Nephron progenitor cell (in vitro differentiated cells): ENCODE measurements at regions not wholly inside any gene's neighbourhood (a gene's known extent, or its start where the extent isn't known, plus 50 kb on each side); places are given as distances from the start of the nearest gene placed in this dataset.
"Not testable (repeated sequence)": the region's sequence is repeated elsewhere in the genome, so short reads cannot be mapped to it uniquely, and the experiment has no call there.

Experiments
- DNase-seq: peaks from one replicate; pipeline ENCODE4 v3.0.0; 2021
- H3K27ac Mint-ChIP-seq: 2 replicates; pipeline ENCODE4 v1.8.0; 2021; ENCODE audit warnings: mild to moderate bottlenecking, moderate library complexity, mixed read lengths
- H3K27me3 Mint-ChIP-seq: 2 replicates; pipeline ENCODE4 v1.8.0; 2021; ENCODE audit warnings: mild to moderate bottlenecking, low read depth, mixed read lengths; ENCODE audit not compliant: poor library complexity
- H3K36me3 Mint-ChIP-seq: 2 replicates; pipeline ENCODE4 v1.8.0; 2021; ENCODE audit warnings: low read depth, mixed read lengths
- H3K4me1 Mint-ChIP-seq: 2 replicates; pipeline ENCODE4 v1.8.0; 2021; ENCODE audit warnings: mixed read lengths
- H3K4me3 Mint-ChIP-seq: 2 replicates; pipeline ENCODE4 v1.8.0; 2021; ENCODE audit warnings: mild to moderate bottlenecking, moderate library complexity, mixed read lengths
- H3K9me3 Mint-ChIP-seq: 2 replicates; pipeline ENCODE4 v1.8.0; 2021; ENCODE audit warnings: mild to moderate bottlenecking, moderate library complexity, mixed read lengths
- TF ChIP-seq, protein P1 (sequence below): fragments of 200-600 bp; sonication (generic); IDR thresholded peaks from 2 replicates; pipeline ENCODE4 v1.5.0; 2021; ENCODE audit warnings: antibody characterized with exemption

DNA sequence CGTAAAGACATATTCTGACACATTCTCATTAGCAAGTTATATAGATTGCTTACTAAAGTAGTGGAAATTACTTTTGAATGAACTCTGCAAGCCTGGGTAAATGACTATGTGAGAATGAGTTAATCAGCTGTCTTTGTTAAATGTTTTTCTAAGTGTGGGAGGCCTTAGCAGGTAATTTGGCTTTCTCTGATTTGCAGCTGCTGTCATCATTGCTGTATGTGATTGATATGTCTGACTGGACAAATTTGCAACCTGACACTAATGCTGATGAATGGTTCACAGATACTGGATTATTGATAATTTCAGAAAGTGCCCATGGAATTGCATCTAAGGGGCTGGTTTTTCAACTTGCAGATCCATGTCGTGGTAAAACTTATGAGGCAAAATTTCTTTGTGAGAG is 372.2 kb upstream of the SGO1 start:
- no peaks in the 10 kb centered on the region for H3K9me3 Mint-ChIP-seq
- no peaks in the 10 kb centered on the region for H3K36me3 Mint-ChIP-seq
- no peak overlapping the region for H3K4me3 Mint-ChIP-seq
- H3K27me3 Mint-ChIP-seq, result no peaks in the 10 kb centered on the region
- TF ChIP-seq, protein P1, sequence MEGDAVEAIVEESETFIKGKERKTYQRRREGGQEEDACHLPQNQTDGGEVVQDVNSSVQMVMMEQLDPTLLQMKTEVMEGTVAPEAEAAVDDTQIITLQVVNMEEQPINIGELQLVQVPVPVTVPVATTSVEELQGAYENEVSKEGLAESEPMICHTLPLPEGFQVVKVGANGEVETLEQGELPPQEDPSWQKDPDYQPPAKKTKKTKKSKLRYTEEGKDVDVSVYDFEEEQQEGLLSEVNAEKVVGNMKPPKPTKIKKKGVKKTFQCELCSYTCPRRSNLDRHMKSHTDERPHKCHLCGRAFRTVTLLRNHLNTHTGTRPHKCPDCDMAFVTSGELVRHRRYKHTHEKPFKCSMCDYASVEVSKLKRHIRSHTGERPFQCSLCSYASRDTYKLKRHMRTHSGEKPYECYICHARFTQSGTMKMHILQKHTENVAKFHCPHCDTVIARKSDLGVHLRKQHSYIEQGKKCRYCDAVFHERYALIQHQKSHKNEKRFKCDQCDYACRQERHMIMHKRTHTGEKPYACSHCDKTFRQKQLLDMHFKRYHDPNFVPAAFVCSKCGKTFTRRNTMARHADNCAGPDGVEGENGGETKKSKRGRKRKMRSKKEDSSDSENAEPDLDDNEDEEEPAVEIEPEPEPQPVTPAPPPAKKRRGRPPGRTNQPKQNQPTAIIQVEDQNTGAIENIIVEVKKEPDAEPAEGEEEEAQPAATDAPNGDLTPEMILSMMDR, result no peak
- H3K4me1 Mint-ChIP-seq, result peaks cover 6% of the 10 kb centered on the region
- DNase-seq, result no peak
- H3K27ac Mint-ChIP-seq, result no peak overlapping the region

DNA sequence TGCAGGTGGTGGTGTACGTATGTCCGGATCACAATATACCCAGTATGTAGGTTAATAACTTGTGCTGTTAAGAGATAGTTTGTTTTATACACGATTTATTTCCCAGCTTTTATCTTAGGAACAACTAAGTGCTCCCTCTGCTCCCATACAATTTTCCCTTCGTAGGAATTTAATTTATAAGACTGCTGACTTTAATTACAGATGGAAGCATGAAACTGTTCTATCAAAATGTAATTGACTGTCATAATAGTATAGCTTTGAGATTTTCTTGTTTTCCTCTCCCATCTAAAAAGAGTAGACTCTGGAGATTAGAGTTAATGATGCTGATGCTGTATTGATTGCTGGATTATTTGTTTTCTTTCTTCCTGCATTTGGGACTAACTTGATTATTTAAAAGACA is 370.7 kb upstream of the SGO1 start:
- TF ChIP-seq, protein P1, result no peak
- H3K27me3 Mint-ChIP-seq, result no peaks in the 10 kb centered on the region
- H3K36me3 Mint-ChIP-seq, result no peaks in the 10 kb centered on the region
- H3K9me3 Mint-ChIP-seq, result no peaks in the 10 kb centered on the region
- no peak overlapping the region for H3K27ac Mint-ChIP-seq
- H3K4me3 Mint-ChIP-seq, result no peak overlapping the region
- no peak for DNase-seq
- peaks cover 6% of the 10 kb centered on the region for H3K4me1 Mint-ChIP-seq

DNA sequence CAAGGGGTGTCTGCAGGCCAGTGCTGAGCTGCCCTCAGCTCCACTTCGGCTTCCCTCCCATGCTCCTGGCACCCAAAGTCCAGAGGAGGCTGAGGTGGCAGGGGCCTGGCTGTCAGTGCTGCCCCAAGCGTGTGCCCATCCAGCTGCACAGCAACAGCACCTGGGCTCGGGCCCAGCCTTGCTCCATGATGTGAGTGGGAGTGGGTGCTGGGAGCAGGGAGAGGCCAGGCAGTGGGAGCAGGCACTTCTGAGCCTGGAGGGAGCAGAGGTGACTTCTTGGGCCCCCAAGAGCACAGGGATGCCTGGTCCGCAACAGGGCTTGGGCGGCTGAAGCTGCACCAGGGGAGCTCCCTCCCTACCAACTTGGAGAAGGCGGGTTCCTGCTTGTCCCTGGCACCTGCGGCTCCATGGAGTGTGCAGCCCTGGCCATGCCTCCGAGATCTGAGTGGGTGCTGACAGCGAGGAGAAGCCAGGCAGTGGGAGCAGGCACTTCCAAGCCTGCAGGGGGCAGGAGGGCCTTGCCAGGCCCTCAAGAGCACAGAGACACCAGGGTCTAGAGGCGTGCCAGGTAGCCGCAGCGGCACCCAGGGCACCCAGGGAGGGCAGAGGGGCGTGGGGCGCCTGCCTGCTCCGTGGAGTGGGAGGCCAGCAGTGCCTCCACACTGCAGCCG is 366.7 kb upstream of the SGO1 start:
- Mint-ChIP-seq H3K27me3 (peaks cover 3% of the 10 kb centered on the region), H3K4me1 (no peaks in the 10 kb centered on the region), H3K9me3 (peaks cover 15% of the 10 kb centered on the region), H3K27ac (no peak overlapping the region), H3K4me3 (no peak overlapping the region), H3K36me3 (no peaks in the 10 kb centered on the region)
- TF ChIP-seq, protein P1, result no peak
- DNase-seq, result no peak

DNA sequence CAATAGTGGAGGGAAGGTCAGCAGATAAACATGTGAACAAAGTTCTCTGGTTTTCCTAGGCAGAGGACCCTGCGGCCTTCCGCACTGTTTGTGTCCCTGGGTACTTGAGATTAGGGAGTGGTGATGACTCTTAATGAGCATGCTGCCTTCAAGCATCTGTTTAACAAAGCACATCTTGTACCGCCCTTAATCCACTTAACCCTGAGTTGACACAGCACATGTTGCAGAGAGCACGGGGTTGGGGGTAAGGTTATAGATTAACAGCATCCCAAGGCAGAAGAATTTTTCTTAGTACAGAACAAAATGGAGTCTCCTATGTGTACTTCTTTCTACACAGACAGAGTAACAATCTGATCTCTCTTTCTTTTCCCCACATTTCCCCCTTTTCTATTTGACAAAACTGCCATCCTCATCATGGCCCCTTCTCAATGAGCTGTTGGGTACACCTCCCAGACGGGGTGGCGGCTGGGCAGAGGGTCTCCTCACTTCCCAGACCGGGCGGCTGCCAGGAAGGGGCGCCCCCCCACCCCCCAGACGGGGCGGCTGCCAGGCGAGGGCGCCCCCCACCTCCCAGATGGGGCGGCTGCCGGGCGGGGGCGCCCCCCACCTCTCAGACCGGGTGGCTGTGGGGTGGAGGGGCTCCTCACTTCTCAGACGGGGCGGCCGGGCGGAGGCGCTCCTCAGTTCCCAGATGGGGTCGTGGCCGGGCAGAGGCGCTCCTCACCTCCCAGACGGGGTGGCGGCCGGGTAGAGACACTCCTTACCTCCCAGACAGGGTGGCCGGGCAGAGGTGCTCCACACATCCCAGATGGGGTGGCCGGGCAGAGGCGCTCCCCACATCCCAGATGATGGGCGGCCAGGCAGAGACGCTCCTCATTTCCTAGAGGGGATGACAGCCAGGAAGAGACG is 361.6 kb upstream of the SGO1 start:
- not testable (repeated sequence) for H3K36me3 Mint-ChIP-seq, H3K27me3 Mint-ChIP-seq, H3K4me3 Mint-ChIP-seq, DNase-seq, H3K27ac Mint-ChIP-seq, H3K4me1 Mint-ChIP-seq
- H3K9me3 Mint-ChIP-seq, result peaks cover 29% of the 10 kb centered on the region

DNA sequence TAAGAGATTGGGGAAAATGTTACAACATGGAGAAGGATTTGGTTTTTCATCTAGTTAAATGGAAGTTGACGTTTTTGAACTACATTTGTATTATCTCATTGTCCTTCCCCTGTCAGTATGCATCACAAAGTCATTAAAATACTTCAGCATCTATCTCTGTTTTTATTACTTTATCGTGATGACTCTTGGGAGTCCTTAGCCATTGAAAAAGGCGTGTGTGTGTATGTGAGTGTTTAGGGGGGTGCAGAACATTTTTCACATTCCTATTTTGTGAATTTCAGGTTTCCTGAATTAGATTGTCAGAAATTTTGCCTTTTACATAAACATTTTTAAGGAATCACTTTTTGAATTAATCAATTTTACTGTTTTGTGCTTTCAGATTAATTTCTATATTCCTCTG is 360.6 kb upstream of the SGO1 start:
- Mint-ChIP-seq H3K27ac (no peak overlapping the region), H3K36me3 (no peaks in the 10 kb centered on the region), H3K4me3 (no peak overlapping the region), H3K4me1 (no peaks in the 10 kb centered on the region), H3K27me3 (peaks cover 3% of the 10 kb centered on the region), H3K9me3 (peaks cover 29% of the 10 kb centered on the region)
- TF ChIP-seq, protein P1, result no peak
- no peak for DNase-seq

DNA sequence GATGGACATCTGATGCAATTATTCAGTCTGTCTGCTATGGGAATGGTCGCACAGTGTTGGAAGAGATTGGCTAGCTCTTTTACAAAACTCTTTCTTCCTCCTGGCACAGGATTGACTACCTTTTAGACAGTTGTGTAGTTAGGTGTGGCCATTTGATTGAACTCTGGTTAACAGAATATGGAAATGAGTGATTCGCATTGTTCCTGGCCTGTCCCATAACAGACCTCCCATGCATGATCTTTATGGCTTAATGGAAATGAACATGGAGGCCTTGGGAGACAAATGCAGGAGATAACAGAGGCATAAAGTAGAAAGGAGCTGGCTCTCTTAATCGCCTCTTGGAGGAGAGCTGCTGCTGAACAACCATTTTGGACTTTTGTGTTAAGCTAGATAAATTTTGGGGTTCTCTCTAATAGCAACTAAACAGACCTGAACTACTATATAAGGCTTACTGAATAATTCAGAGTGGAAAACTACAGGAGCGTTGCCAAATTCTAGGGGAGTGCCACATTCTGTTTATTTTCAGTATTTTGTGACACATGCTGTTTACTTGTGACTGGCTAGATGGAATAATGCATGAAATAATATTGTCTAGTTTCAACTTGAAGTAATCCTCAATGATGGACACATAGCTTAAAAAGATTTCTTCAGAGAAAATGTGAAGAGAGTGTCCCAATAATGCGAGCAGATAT is 357.7 kb upstream of the SGO1 start:
- H3K4me3 Mint-ChIP-seq, result no peak overlapping the region
- H3K4me1 Mint-ChIP-seq, result no peaks in the 10 kb centered on the region
- H3K9me3 Mint-ChIP-seq, result peaks cover 20% of the 10 kb centered on the region
- TF ChIP-seq, protein P1, result no peak
- no peaks in the 10 kb centered on the region for H3K36me3 Mint-ChIP-seq
- peaks cover 6% of the 10 kb centered on the region for H3K27me3 Mint-ChIP-seq
- no peak overlapping the region for H3K27ac Mint-ChIP-seq
- no peak for DNase-seq
